GM21381 (cell line): ENCODE measurements at regions not wholly inside any gene's neighbourhood (a gene's known extent, or its start where the extent isn't known, plus 50 kb on each side); places are given as distances from the start of the nearest gene placed in this dataset.
"Not testable (repeated sequence)": the region's sequence is repeated elsewhere in the genome, so short reads cannot be mapped to it uniquely, and the experiment has no call there.

Source experiments
- ATAC-seq: cut with Tn5 transposase; IDR thresholded peaks from one replicate; pipeline ENCODE4 v1.9.1; 2021; ENCODE audit warnings: mild to moderate bottlenecking, moderate library complexity; ENCODE audit not compliant: unreplicated experiment

DNA sequence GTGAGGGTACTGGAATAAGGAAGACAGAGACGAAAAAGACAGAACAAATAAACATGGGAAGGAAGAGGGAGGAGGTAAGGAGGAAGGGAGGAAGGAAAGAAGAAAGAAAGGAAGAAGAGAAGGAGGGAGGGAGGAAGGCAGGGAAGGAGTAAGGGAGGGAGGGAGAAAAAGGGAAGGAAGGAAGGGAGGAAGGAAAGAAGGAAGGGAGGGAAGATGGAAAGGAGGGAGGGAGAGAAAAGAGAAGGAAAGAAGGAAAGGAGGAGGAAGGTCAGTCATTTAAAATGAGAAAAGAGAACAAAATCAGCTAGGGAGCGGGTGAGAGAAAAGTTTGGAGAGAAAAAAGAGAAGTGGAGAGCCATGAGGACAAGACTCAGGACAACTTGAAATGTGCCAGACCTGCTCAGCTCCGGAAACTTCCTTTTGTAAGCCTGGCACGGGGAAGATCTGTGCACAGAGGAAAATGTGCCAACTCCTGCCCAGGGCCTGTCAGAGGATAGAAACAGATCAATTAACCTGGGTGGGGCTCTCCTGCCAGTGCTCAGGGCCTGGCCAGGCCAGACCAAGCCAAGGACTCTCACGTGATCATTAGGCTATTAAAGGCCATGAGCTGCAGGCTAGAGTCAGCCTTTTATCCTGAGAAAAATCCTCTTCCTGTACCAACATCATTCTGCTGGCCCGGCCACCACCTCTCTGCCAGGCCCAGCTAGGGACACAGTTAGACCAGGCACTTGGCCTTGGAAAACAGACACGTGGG, 50.1 kb upstream of the BCL6 start:
- ATAC-seq = no peak

DNA sequence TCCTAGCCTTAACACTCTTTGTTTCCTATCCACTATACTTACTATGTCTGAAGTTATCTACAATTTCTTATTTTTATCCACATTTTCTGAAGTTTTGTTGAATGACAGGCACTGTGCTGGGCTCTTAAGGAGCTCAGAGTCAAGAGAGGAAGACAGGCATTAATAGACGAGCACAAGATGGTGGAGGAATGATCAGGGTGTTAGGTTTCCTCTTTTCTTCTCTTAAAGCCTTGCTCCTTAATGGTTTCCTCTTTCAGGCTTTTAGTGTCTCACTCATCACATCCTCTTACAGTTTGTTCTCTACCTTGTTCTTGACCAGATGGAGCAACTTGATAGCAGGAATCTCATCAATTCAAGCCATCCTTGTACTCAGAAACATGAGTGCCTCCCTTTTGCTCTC, 52.9 kb upstream of the BCL6 start:
- no peak for ATAC-seq

DNA sequence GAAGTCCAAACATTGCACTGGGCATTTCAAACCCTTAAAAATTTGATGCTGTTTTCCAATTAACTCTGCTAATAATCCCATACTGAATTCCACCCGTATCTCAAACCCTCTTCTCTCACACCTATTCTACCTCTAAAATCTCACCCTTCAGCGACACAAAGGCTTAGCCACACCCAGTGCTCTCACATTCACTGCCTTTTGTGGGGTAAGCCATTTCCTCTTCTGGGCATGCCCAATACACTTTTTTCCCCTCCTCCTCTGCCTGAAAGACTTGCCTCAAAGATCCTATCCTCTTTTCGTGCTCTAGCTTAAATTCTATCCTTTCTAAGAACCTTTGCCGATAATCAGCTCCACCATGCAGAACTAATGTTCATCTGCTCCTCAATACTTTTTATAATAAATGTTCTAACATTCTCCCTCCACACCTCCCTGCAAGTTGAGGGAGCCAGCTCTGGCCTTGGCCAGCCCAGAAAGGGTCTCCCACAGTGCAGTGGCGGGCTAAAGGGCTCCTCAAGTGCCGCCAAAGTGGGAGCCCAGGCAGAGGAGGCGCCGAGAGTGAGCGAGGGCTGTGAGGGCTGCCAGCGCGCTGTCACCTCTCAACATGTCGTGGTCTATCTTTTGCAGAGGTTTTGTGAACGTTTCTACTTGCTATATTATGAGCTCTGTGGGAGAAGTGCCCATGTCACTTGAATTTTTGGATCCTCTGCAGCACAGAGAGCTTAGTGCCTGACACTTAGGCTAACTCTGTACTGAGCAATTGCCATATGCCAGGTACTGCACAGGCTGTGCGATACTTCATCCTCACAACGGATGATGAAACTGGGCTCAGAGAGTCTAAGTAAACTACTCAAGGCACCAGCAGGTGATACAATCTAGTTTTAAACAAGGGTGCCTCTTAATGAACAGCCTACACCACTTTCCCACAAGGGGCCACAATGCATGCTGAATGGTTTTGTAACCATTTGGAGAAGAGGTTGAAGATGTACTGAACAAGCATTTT, 53.6 kb upstream of the BCL6 start:
- ATAC-seq = no peak

DNA sequence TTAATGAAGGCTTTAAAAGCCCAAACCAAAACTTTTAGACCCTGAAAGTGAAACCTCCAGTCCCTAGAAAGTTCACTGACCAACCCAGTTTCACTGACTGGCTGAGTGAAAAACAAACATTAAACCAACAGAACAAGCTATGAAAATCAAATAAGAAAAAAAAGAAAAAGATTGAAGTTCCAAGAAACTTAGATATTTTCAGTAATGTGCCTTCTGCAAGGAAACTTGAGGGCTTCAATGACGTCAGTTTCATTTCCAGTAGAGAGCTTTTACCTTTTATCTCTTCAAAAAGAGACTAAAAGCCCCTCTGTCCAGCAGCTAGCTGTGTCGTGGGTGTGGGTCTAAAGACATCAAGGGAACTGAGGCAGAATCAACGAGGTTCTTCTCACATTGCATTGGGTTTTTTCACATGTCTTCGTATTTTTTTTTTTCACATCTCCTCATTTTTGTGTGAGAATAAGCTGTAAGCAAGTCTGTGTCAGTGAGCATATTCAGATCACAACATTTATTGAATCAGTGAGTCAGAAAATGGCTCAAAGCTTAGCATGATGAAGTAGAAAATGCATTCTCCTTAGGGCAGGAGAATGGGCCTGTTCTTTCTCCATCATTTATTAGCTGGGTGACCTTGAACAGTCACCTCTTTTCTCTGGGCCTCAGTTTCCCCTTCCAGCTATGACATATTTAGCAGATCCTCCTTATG, 54.8 kb upstream of the BCL6 start:
- ATAC-seq = no peak

DNA sequence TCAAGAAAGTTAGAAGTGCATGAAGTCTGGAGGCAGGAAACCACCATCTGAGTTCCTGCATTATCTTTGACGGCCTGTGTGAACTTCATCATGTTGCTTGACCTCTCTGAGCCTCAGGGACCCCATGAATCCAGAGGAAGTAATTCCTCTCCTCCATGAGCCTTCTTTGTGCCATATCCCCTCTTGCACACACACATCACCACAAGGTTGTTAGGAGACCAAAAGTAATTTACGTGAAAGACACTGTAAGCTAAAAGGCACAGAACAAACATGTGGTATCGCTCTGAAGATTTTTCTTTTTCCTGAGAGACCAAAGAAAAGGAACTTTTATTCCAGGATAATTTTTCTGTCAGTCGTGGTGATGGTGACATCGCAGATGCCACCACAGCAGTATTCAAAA, 55.9 kb upstream of the BCL6 start:
- ATAC-seq = no peak

DNA sequence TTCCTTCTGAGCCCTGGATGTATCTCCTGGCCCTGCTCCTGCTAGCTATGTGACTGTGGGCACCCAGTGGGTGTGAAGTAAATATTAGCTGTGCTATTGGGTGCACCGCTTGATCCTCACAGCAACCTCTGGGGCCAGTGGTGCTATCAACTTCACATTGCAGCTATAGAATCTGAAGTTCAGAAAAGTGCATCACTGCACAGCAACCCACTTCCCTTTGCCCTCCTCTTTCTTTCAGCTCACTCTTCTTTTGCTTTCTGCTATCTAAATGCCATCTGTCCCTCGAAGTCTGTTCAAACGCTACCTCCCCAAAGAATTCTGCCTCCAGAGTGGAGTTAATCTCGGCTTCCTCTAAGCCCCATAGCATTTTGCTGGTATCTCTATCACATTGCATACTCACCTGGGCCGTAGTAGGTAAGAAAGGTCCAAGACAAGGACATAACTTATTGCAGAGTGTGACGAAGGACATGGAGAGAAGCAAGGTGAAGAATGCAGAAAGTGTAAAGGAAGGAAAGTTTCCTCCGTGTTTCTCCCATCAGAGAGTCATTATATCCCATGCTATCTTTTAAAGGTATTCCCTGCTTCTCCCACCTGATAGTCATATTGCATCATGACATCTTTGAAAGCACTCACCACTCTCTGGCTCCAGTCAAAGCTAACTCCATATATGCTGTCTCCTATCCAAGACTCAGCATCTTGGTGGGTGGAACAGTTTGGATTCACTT, 57.1 kb upstream of the BCL6 start:
- ATAC-seq = no peak

DNA sequence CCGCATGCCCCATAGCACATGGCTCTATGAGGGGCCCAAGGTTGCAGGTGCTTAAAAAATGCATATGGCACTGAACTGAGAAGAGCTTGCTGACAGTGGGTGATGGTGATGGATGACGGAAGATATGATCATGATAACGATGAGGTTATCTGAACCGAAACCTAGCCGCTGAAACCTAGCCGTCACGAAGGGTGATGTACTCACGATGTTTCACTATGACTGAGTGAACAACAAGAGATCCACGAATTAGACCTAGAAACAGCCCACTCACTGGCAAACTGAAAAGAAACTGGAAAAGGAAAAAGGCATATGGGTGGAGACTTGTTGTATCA, 57.6 kb upstream of the BCL6 start:
- peak; percentile 89 for ATAC-seq

DNA sequence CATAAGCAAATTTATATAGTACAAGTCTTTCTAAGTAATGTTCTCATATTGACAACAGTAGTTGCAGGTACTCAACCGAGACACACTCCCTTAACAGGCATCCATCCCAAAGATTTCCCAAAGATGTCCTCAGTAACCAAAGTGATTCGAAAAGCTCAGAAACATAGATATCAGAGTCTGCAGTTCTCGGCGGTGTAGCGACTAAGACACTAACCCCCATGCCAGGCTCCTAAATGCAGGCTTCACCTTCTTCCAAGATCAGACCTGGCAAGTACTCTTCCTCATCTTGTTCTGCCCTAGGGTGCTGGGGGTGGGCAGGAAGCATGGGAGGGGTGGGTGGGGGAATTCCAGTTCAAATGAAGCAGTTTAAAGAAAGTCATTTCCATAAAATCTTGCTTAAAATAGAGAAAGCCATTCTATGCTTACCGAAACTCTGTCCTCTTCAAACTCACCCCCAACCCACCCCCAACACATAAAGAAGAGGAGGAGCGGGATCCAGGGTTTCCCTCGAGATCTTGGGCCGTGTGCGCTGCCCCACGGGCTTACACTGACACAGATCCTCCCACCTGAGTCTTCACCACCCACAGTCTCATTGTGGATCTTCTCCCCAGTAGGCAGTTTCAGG, 59.0 kb upstream of the BCL6 start:
- ATAC-seq = no peak

DNA sequence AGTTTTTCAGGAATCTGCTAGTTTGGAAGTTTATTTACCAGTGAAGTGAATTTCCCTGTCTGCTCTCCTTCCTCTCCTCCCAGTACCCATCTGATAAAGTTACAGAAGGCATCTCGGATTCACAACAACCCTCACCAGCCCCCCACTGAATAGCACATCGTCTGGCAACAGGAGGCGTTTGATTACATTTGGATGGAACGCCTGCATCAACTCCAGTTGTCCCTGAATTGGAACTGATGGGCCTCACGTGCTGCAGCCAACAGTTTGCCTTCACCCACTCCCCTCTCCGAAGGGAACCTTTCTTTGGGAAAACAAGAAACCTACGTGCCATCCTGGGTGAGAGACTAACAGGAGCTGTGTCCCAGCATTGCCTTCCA, 59.5 kb upstream of the BCL6 start:
- no peak for ATAC-seq

DNA sequence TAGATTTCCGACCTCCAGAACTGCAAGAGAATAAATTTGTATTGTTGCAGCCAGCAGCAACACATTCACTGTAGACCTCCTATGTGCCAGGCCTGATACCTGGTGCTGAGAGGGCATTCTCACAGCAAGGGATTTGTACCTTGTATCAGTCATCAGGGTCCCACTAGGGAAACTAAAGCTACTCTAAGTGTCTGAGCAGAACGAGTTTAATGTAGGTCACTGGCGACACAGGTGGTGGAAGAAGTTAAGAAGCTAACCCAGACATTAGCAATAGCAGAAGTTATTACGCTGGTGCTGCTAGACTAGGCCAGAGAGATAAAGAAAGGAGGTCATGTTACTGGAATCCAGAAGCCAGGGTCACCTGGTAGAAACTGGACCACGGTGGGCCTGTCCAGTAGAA, 60.5 kb upstream of the BCL6 start:
- ATAC-seq = no peak

DNA sequence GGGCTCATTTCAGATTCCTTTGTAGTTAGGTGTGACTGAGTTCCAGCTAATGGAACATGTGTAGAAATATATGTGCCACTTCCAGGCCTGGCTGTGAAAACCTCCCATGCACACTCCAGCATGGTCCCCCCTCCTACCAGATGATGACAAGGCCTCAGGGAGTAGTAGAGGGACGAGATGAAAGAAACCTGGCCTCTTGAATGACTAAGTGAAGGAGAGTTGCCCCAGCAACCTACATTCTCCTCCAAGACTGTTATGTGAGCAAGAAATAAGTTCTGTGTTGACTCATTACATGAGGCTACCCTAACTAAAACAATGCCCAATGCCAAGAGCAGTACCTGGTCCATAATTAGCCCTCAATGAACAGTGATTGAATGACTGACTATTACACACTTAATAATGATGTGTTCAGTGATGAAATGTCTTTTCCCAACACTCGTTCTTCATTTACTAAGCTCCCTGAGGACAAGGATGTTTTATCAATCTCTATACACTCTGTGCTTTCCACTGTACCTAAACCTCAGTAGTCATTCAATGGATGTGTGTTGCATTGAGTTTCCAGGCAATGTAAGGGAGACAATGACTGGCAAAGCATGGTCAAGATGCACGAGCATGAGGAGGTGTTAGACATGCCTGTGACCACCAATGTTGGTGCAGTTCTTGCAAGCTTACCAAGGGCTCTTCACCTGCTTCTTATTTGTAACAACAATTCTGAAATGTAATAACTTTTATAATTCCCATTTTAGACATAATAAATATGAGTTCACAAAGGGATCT, 62.0 kb upstream of the BCL6 start:
- ATAC-seq = no peak

DNA sequence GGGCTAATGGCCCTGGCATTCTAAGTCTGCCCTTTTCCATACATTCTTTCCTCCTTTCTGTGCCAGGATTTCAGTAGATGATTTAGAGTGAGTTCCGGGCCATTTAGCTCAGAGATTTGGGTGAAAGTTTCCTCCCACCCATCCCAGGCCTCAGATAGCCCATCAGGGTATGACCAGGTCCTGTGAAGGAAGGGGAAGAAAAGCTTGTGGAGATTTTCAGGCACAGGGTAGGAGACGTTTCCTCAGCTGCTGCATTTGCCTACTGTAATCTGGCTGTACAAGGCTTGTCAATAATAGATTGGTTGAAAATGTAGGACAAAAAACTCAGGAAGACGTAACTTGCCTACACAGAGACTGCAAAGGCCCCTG, 63.2 kb upstream of the BCL6 start:
- no peak for ATAC-seq

DNA sequence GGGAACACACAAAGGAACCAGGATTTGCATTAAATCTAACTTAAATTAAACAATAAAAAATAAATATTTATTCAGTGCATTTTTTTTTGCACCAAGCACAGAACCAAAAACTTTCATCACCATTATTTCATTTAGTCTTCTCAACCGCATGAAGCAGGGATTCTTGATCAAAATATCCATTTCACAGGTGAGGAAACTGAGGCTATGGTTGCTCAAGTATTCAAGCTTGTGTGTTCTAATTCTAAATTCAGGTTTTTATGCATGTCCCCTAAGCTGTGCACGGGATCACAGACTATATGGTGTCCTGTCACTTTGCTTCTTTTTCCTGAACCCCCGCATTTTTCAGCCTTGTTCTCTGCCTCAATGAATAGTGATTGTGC, 64.3 kb upstream of the BCL6 start:
- ATAC-seq = no peak

DNA sequence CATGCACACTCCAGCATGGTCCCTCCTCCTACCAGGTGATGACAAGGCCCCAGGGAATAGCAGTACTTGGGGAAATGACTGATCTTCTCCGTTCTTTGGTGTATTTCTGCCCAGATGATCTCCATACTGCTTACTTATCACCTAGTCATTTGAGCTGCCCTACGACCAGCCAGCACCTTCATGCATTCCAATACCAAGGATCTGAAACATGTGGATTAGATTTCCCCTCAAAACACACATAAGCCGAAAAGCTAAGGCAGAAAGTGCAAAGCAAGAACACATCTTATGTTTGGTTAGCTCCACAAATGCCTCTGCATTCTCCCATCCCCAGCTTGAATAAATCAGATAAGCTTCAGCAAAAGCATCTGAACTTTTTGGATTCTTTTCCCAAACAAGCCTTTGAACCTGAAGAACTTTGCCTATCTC, 64.8 kb upstream of the BCL6 start:
- ATAC-seq = no peak

DNA sequence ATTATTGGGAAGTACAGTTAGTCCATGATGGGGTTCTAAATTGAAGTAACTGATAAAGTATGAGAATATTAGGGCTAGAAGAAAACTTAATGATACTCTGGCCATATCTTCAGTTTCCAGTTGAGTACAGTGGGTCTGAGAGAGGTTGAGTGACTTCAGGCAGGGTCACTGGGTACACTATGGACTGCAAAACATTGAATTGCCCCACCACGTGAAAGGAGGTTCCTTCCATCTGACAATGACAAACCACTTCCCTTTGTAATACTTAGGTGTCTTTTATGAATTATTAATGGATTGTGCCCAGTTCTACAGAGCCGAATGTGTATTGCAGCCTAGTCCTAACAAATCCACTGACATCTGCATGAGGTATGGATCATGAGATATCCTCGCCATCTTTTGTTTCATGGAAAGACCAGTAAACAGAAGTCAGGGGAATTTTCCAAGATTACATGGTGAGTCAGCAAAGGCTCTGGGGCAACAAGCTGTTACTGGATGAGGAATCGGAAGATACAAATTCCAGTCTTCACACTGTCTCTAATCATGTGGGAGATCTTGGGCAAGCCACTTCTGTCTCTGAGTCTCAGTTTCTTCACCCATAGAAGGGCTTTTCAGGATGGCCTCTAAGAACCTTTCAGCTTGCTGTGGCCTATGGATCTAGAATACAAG, 66.5 kb upstream of the BCL6 start:
- ATAC-seq = no peak

DNA sequence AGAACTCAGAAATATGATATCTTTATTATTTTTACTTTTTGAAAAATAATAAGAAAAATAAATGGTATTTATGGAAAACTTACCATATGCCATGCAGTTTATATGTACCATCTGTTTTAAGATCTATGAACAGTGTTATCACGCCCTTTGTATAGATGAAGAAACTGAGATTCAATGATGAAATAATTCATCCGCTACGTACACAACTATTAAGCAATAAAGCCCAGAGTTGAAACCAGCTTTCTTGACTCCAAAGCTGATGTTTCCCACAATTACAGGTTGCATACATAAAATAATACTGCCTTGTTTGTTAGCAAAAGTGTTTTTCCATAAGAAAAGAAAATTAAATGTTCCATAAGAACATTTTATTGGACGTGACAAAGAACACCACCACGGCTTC, 67.2 kb upstream of the BCL6 start:
- ATAC-seq = no peak

DNA sequence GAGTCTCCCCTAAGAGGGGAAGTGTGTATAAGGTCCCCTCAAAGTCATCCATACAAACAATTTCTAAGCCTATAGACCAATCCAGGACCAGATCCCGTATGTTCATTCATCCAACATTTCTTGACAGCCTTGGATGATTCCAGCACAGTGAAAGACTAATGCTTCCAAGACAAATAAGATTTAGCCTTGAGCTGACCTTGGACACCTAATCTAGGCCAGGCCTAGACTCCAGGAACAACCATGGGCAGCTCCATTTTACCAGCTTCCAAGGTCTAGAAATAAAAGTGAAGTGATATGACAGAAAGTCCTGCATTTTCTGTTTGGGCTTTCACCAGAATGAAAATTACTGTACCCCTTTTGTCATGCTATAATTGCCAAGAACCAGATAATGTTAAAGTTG, 67.9 kb upstream of the BCL6 start:
- no peak for ATAC-seq

DNA sequence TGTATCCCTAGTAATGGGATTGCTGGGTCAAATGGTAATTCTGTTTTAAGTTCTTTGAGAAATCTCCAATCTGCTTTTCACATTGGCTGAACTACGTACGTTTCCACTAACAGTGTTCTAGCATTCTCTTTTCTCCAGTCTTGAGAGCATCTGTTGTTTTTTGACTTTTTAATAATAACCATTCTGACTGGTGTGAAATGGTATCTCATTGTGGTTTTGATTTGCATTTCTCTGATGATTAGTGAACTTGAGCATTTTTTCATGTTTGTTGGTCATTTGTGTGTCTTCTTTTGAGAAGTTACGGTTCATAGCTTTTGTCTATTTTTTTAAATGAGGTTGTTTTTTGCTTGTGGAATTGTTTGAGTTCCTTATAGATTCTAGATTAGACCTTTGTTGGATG, 72.5 kb upstream of the BCL6 start:
- not testable (repeated sequence) for ATAC-seq

DNA sequence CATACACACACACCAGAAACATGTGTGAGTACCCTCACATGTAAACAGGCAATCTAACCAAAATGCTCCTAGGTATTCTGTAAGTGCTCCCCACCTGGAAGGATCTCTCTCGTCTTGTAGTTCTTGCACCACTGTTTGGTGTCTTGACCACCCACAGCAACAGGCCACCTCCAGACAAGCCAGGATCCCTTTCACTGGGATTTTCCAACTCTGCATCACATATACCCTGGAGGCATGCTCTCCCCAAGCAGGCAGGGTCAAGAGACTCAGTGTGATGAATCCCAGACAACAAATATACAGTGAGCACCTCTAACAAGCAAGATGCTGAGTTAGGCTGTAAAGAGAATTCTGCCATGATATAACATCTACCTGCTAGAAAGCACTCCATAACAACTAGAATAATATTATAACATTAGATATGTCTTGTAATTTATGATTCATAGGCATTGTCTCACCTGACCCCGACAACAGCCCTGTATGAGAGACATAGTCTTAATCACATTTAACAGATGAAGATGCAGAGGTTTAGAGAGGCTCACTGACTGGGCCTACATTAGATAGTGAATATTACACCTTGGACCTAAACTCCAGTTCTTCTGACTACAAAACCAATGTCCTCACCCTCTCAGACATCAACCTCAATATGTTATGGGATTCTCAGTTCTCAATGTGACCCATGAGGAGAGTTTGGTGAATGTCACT, 76.5 kb upstream of the BCL6 start:
- ATAC-seq = no peak
